OCI-LY1 (cell line): ENCODE measurements at regions not wholly inside any gene's neighbourhood (a gene's known extent, or its start where the extent isn't known, plus 50 kb on each side); places are given as distances from the start of the nearest gene placed in this dataset.

Source experiments
- H2AFZ ChIP-seq: fragments of 200-600 bp; sonication (generic), shearing (Covaris generic); 2 replicates; pipeline ENCODE4 v1.6.0; 2014; ENCODE audit warnings: antibody characterized with exemption, mild to moderate bottlenecking, low read length
- H3F3A ChIP-seq: fragments of 200-600 bp; sonication (generic), shearing (Covaris generic); 2 replicates; pipeline ENCODE4 v1.6.0; 2014; ENCODE audit warnings: mild to moderate bottlenecking, antibody characterized with exemption, low read length, moderate library complexity; ENCODE audit not compliant: insufficient read depth
- H3K27ac ChIP-seq: fragments of 200-600 bp; sonication (generic); 2 replicates; pipeline ENCODE4 v1.5.1; 2014; ENCODE audit warnings: low read length, mixed run types, mild to moderate bottlenecking, low read depth; ENCODE audit not compliant: poor library complexity, severe bottlenecking
- H3K27me3 ChIP-seq: fragments of 200-600 bp; sonication (generic); 2 replicates; pipeline ENCODE4 v1.6.0; 2014; ENCODE audit warnings: antibody characterized with exemption, mild to moderate bottlenecking, low read length, moderate library complexity; ENCODE audit not compliant: insufficient read depth
- H3K36me3 ChIP-seq: fragments of 200-600 bp; sonication (generic); 2 replicates; pipeline ENCODE4 v1.6.1; 2014; ENCODE audit warnings: mild to moderate bottlenecking, antibody characterized with exemption, low read length, moderate library complexity, mixed read lengths; ENCODE audit not compliant: insufficient read depth
- H3K4me1 ChIP-seq: fragments of 200-600 bp; sonication (generic); 2 replicates; pipeline ENCODE4 v1.5.1; 2014; ENCODE audit warnings: mild to moderate bottlenecking, low read length, moderate library complexity; ENCODE audit not compliant: insufficient read depth, severe bottlenecking
- H3K4me2 ChIP-seq: fragments of 200-600 bp; sonication (generic), shearing (Covaris generic); 2 replicates; pipeline ENCODE4 v1.6.1; 2014; ENCODE audit warnings: low read length
- H3K4me3 ChIP-seq: fragments of 200-600 bp; sonication (generic); 2 replicates; pipeline ENCODE4 v1.5.1; 2014; ENCODE audit warnings: low read length, low read depth, mild to moderate bottlenecking, mixed read lengths; ENCODE audit not compliant: poor library complexity, severe bottlenecking
- H3K79me2 ChIP-seq: fragments of 200-600 bp; shearing (Covaris generic); 2 replicates; pipeline ENCODE4 v1.6.1; 2016; ENCODE audit warnings: mixed run types, low read length, mixed read lengths; ENCODE audit not compliant: insufficient read depth
- H3K9ac ChIP-seq: fragments of 200-600 bp; sonication (generic), shearing (Covaris generic); 2 replicates; pipeline ENCODE4 v1.6.1; 2014; ENCODE audit warnings: mild to moderate bottlenecking, low read length, mixed read lengths
- H3K9me2 ChIP-seq: fragments of 200-600 bp; sonication (generic), shearing (Covaris generic); 2 replicates; pipeline ENCODE4 v1.6.1; 2014; ENCODE audit warnings: low read depth, mild to moderate bottlenecking, low read length, mixed read lengths
- H3K9me3 ChIP-seq: fragments of 200-600 bp; shearing (Covaris generic); 2 replicates; pipeline ENCODE4 v1.6.1; 2014; ENCODE audit warnings: low read length, mixed read lengths
- H4K20me1 ChIP-seq: fragments of 200-600 bp; sonication (generic), shearing (Covaris generic); 2 replicates; pipeline ENCODE4 v1.6.0; 2016; ENCODE audit warnings: mild to moderate bottlenecking, low read length; ENCODE audit not compliant: insufficient read depth
- EZH2 ChIP-seq: fragments of 200-600 bp; sonication (generic), shearing (Covaris generic); IDR thresholded peaks from 2 replicates; pipeline ENCODE4 v1.8.0; 2017; ENCODE audit warnings: borderline replicate concordance, mixed run types, mild to moderate bottlenecking, antibody characterized with exemption, low read length, moderate library complexity, mixed read lengths
- TF ChIP-seq, protein P1 (sequence below): fragments of 200-600 bp; sonication (generic), shearing (Covaris generic); IDR thresholded peaks from 2 replicates; pipeline ENCODE4 v1.5.1; 2017; ENCODE audit warnings: mild to moderate bottlenecking, antibody characterized with exemption, low read length, moderate library complexity, mixed read lengths

DNA sequence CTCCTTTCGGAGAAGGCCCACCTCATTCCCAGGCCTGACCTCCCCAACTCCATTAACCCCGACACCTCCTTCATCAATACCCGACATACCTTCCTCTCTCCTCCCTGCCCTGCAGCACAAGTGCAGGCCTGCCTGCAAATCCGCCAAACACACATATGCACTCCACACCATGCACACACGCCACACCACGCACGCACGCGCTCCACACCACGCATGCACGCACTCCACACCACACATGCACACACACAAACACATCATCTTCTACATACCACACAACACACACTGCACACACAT is 629.6 kb downstream of the TBC1D22A start:
- H4K20me1 ChIP-seq: no peaks in the 10 kb centered on the region
- H3K4me2 ChIP-seq: no peak overlapping the region
- H3K27me3 ChIP-seq: peaks cover 18% of the 10 kb centered on the region; the same call in 1 of the 2 replicates
- no peak overlapping the region for H3K4me3 ChIP-seq
- no peaks in the 10 kb centered on the region for H3K36me3 ChIP-seq
- no peak overlapping the region for H3K27ac ChIP-seq
- no peaks in the 10 kb centered on the region for H3F3A ChIP-seq
- H3K9ac ChIP-seq: no peak overlapping the region
- H3K4me1 ChIP-seq: no peaks in the 10 kb centered on the region
- no peaks in the 10 kb centered on the region for H3K9me2 ChIP-seq
- no peaks in the 10 kb centered on the region for H3K9me3 ChIP-seq
- no peaks in the 10 kb centered on the region for H3K79me2 ChIP-seq
- H2AFZ ChIP-seq: no peak overlapping the region
- TF ChIP-seq, protein P1, sequence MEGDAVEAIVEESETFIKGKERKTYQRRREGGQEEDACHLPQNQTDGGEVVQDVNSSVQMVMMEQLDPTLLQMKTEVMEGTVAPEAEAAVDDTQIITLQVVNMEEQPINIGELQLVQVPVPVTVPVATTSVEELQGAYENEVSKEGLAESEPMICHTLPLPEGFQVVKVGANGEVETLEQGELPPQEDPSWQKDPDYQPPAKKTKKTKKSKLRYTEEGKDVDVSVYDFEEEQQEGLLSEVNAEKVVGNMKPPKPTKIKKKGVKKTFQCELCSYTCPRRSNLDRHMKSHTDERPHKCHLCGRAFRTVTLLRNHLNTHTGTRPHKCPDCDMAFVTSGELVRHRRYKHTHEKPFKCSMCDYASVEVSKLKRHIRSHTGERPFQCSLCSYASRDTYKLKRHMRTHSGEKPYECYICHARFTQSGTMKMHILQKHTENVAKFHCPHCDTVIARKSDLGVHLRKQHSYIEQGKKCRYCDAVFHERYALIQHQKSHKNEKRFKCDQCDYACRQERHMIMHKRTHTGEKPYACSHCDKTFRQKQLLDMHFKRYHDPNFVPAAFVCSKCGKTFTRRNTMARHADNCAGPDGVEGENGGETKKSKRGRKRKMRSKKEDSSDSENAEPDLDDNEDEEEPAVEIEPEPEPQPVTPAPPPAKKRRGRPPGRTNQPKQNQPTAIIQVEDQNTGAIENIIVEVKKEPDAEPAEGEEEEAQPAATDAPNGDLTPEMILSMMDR: no peak
- no peak for TF ChIP-seq EZH2

DNA sequence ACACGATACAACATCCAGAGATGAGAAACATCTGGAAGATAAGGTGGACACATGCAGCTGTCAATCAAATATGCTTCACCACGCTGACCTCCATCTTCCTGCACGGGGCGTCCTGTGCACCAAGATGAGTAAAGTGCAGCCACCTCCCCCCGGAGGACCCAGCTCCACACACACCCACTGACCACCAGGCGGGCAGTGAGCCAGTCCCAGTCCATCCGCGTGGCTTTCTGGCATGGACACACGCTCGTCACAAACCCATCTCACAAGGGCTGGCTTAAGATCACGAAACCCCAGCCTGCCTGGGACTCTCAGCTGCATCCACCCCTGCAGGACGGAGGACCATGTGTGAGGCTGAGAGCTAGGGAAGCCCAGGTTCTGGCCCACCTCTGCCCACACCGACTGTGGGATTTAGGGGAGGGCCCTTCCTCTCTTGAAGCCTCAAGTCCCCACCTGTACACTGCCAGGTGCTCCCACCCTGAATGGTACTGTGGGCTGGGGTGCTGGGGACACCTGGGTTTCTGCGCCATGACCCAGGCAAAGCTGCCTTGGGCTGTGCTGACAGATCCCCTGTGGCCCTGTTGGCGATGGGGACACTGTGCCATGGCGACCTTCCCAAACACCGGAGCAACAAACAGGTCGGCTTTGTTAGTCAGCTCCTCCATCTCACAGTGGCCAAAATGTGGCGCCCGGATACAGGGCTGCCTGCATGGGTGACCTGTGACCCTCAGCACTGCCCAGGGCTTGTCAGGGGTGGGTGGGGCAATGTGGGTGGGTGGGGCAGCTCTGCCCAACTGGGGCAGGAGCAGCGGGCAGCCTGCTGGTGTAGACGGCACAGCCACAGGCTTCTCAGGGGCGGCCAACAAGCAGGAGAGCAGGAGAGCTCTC is 629.0 kb downstream of the TBC1D22A start:
- no peaks in the 10 kb centered on the region for H3F3A ChIP-seq
- no peak overlapping the region for H3K9ac ChIP-seq
- H3K9me3 ChIP-seq: no peaks in the 10 kb centered on the region
- H3K27ac ChIP-seq: no peak overlapping the region
- H3K4me1 ChIP-seq: no peaks in the 10 kb centered on the region
- H4K20me1 ChIP-seq: no peaks in the 10 kb centered on the region
- H3K9me2 ChIP-seq: no peaks in the 10 kb centered on the region
- no peak overlapping the region for H2AFZ ChIP-seq
- 0 out of 2 replicates have a peak, but pooled peaks cover 18% of the 10 kb centered on the region for H3K27me3 ChIP-seq
- no peak overlapping the region for H3K4me3 ChIP-seq
- no peak overlapping the region for H3K4me2 ChIP-seq
- no peaks in the 10 kb centered on the region for H3K36me3 ChIP-seq
- H3K79me2 ChIP-seq: no peaks in the 10 kb centered on the region
- TF ChIP-seq EZH2: no peak
- TF ChIP-seq, protein P1: no peak

GRCh38 chr22:47390026-47390970 is 627.8 kb downstream of the TBC1D22A start:
- no peaks in the 10 kb centered on the region for H3K4me1 ChIP-seq
- H2AFZ ChIP-seq: no peak overlapping the region
- H3K79me2 ChIP-seq: no peaks in the 10 kb centered on the region
- no peaks in the 10 kb centered on the region for H3K36me3 ChIP-seq
- H3K9me3 ChIP-seq: no peaks in the 10 kb centered on the region
- no peak overlapping the region for H3K27ac ChIP-seq
- no peaks in the 10 kb centered on the region for H3F3A ChIP-seq
- no peak overlapping the region for H3K4me3 ChIP-seq
- peaks cover 12% of the 10 kb centered on the region; the same call in 1 of the 2 replicates for H3K27me3 ChIP-seq
- H4K20me1 ChIP-seq: no peaks in the 10 kb centered on the region
- H3K9ac ChIP-seq: no peak overlapping the region
- no peak overlapping the region for H3K4me2 ChIP-seq
- no peaks in the 10 kb centered on the region for H3K9me2 ChIP-seq
- TF ChIP-seq, protein P1: no peak
- no peak for TF ChIP-seq EZH2
